C1 segment of cervical spinal cord (tissue), 14 donors: ENCODE measurements at regions not wholly inside any gene's neighbourhood (a gene's known extent, or its start where the extent isn't known, plus 50 kb on each side); places are given as distances from the start of the nearest gene placed in this dataset.
A peak's percentile ranks its signal among the peaks of the same experiment; 100 is the strongest.
"Not testable (repeated sequence)": the region's sequence is repeated elsewhere in the genome, so short reads cannot be mapped to it uniquely, and the experiment has no call there.

Experiments used
- DNase-seq, 14 donors: peaks; one replicate each; lab custom pipeline; 2025; lab: John Stamatoyannopoulos, UW

DNA sequence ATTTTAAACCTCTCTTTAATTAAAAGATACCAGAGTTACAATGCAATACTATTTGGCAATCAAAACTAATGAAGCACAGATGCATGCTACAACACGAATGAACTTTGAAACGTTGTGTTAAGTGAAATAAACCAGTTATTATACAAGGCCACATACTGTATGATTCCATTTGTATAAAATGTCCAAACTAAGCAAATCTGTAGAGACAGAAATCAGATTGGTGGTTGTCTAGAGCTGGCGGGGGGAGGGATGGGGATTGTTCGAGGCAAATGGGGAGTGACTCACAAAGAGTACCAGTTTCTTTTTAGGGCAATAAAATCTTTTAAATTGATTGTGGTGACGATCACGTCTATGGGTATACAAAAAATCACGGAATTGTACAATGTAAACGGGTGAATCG is 677.0 kb downstream of the NTRK3 start:
- no peak for DNase-seq

DNA sequence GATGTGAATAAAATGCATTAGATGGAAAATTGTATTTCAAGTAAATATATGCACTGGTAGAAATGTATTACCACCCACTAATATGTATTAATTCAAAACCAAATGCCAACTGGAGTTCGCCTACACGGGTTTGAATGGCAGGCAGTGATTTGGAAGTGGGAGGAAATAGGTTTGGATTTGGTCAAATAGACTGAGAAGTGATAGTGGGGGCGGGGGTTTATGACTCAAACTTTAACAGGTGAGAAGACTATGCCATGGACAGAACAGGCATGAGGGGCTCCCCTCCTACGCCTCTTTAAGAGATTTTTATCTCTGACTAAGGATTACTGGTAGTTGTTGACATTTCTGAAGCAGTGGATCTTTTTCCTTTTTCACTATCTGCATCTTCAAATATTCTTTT is 677.8 kb downstream of the NTRK3 start:
- no peak for DNase-seq

DNA sequence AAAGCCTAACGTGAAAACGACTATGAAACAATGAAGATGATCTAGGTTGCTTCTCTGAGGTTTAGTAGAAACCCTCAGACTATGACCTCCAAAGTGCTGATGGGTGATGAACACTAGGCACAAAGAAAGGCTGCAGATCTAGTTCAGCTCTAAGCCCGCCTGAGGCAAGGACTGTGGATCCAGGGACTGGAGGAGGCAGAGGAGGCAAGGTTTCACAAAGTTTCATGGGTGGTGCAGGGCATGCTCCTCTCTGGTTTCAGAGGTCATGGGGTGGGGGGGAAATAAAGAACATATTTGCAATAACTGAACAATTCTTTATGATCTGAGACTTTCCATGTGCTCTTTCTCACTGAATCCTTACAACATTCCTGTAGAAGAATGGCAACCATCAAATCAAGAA is 679.2 kb downstream of the NTRK3 start:
- DNase-seq, result no peak

DNA sequence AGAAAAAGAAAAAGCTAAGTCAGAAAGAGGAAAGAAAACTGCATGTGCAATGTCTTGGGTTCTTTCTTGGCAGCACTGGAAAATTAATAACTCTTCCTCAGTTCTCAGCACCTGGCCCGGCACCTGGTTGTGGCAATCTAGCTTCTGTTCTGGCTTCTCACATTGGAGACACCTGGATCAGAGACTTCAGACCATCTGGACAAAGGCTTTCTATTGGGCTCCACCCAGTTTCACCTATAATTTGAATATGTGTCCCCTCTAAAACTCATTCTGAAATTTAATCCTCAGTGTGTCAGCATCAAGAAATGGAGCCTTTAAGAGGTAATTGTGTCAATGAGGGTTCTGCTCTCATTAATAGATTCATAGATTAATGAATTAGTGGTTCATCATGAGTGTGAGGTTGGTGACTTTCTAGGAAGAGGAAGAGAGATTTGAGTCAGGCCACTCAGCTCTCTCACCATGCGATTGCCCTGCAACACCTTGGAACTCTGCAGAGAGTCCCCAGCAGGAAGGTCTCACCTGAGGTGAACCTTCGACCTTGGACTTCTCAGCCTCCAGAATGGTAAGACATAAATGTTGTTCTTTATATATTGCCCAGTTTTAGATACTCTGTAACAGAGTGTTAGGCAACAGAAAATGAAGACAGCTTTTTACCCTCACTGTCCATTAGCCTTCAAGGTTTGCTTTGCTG is 679.9 kb downstream of the NTRK3 start:
- DNase-seq, result no peak

DNA sequence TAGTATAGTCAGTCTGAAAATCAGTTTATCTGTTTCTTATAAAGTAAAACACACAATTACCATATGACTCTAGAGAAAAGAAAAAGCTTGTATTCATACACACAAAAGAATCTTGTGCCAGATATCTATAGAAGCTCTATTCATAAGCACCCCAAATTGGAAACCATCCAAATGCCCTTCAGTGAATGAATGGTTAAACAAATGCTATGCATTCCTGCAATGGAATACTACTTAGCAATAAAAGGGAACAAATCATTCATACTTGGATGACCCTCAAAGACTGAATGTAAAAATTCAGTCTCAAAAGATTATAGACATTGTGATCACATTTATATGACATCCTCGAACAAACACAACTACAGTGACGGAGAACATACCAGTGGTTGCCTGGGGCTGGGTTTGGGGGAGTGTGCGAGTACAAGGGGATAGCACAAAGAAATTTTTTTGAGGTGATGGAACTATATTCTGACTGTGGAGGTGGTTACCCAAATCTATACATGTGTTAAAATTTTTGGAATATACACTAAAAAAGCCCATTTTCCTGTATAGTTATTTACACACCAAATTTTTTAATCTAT is 680.6 kb downstream of the NTRK3 start:
- DNase-seq, result no peak

DNA sequence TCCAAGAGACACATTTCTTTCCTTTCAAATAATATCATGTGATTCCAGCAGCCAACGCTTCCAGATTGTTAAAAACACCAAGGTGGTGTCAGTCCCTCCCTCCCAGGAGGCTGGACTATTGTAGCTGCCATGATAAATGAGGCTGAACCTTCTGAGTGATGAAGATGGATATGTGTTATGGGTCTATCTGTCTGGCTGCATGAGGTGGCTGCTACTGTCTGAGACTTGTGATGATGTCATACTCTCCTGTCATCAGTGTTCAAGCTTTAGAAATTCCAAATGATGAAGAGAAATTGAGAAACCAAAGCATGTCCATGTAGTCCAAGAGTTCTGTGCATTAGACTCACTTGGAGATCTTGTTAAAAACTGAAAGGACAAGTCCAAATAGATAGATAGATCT is 683.0 kb downstream of the NTRK3 start:
- no peak for DNase-seq

DNA sequence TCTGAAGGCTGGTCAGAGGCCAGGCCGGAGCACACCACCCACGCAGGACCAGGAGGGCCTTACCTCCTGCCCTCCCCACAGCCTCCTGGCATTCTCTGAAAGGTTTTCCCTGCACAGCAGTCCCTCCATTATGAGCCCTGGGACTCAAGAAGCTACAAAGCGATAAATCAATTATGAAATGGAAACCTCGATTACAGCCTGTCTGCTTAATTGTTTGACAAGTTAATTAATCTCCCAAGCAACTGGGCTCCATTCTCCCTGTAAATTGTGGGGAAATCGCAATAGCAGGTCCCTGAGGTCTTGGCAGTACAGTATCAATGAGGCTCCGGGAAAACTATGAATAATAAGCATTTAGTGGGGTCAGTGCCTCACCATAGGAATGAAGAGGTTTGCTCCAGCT is 683.5 kb downstream of the NTRK3 start:
- DNase-seq, result no peak

DNA sequence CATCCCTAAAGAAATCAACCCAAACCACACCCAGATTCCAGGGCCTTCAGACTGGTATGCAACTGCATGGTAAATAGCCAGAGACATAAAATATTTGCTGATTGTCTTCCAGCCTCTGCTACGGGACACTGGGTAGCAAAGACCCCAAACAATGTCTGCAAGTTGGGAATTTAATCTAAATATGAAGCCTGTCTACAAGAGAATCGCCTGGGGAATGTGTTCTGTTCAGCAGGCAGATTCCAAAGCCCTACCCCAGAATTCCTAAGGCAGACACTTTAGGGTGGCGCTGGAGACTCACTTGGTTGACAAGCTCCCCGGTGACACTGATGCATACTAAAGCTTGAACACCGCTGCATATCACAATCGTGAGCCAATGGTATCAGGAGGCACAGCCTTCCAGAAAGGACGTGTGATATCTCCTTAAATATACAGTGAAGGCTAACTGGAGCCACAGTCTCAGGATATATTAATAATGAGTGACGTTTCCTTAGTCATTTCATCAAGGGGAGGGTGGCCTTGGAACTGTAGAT is 684.1 kb downstream of the NTRK3 start:
- no peak for DNase-seq

DNA sequence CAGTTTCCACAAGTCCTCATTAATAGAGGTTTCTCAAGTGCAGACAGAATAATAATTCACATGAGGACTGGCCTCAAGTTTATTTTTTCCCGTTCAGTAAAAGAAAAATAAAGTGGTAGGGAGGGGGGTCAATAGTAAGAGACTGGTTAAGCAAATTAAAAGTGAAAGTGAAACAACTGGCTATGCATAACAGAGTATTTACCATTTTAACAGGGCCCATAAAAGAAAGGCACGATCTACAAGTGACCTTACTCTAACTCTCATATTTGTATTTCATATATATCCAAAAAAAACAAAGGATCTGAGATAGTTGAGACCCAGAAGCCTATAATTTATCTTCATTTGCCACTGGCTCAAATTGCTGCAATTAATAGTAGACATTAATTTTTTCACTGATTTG is 686.3 kb downstream of the NTRK3 start:
- DNase-seq, result no peak

DNA sequence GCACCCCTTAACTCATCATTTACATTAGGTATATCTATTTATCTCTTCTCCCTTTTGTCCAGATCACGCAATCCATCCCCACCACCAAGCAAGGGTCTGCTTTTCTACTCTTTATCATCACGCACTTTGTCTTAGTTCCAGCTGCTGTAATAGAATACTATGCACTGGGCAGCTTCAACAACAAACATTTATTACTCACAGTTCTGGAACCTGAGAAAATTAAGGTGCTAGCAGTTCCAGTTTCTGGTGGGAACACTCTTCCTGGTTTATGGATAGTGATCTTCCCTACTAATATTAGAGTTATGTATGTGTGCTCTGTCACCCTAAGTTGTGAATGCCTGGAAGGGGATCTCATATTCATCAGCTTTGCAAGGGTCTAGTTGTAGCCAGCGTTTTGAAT is 687.0 kb downstream of the NTRK3 start:
- no peak for DNase-seq

DNA sequence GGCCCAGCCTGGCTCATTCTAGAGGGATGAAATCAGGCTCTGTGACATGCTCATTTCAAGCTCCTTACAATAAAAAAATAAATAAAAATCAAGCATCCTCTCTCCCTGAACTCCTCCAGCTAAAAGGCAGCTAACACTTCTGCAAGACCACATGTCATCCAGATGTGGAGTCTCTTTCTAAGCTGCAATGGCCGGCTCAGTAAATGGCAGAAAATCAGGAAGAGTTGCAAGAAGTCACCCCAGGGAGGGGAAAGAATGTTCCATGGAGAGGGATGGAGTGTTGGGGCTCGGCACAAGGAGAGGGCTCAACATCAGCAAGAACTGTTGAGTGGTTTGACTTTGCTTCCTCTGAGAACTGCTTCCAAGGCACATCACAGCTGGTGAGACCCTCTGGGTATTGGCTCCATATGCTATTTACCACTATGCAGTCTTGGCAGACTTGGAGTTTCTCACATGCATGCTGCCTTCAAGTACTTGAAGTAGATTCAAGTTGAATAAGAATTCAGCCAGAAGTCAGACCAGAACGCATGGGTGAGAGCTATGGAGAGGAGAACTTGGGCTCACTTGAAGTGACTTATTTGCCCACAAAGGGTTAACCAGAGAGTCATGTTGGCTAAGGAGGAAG is 689.0 kb downstream of the NTRK3 start:
- no peak for DNase-seq

DNA sequence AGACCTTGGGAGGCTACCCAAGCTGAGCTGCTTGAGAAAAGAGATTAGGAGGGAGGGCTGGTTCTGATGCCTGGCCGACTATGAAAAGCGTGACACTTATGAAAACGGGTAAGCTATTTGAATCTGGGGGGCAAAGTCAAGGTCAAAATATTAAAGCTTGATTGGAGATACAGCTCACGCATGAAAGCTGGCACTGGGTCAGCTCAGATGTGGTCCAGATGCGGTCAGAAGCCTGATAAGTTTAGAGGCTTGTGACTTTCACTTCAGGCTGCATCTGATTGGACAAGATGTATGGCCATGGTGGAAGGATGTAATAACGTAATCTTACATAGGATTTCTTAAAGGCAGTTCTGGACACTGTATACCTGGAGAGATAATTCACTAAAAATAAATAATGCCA is 690.3 kb downstream of the NTRK3 start:
- DNase-seq, result no peak

DNA sequence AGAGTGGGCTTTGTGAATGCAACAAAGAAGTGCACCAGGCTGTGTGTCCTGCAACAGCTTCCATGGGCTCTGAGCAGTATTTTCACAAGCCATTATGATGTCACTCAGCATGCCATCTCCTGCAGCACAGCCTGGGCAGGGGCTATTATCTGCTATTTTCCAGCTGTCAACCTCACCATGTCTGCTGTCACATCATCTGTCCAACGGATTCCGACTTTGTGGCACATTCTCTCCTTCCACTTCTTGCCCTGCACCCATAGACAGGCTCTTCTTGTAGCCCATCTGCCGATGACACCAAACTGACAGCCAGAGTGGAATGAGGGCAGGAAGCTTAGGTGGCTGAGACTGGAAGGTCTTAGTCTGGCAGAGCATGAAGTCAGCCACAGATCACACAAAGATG is 691.9 kb downstream of the NTRK3 start:
- no peak for DNase-seq

DNA sequence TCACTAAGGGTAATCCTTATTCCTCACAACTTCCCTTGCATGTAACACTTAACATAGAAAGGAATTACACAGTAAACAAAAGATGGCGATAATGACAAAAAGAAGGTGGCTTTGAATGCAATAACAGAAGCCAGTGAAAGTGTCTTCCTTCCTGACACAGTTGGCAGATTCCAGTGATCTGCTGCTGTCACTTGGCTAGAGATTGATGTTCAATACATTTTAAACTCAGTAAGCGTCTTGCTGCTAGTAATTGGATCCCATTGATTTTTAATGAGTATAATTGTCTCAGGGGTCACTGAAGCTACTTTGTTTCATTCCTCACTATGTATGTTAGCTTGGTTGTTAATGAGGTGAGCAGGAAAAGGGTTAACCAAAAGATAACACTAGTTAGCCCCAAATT is 692.7 kb downstream of the NTRK3 start:
- no peak for DNase-seq

DNA sequence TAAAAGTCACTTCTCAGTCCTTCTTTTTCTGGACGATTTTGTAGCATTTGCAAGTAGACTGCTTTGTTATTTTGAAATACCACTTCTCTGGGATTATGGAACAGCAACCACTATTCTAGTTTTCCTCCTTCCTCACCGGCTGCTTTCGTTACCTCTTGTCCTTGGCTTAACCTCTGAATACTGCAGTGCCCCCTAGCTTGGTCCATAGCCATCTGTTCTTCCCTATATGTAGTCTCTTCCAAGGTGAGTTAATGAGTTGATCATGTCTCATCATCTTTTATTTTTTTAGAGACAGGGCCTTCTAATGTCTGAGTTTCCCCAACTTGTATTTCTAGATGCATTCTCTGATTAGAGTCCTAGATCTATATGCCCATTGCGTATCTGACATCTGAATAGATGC is 694.3 kb downstream of the NTRK3 start:
- DNase-seq, result no peak

DNA sequence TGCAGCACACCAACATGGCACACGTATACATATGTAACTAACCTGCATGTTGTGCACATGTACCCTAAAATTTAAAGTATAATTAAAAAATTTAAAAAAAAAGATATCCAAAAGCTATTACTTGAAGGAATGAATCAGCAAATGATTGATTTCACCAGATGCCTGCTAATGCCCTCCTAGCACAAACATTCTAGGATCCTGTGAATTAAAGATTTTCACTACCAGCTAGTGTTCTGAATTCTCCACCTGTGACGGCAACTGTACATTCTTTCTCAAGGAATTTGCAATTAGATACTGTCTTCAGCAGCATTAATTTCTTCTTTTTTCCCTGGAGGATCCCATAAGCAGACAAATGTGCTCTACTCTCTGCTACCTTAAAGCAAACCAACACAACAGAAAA is 694.9 kb downstream of the NTRK3 start:
- no peak for DNase-seq

DNA sequence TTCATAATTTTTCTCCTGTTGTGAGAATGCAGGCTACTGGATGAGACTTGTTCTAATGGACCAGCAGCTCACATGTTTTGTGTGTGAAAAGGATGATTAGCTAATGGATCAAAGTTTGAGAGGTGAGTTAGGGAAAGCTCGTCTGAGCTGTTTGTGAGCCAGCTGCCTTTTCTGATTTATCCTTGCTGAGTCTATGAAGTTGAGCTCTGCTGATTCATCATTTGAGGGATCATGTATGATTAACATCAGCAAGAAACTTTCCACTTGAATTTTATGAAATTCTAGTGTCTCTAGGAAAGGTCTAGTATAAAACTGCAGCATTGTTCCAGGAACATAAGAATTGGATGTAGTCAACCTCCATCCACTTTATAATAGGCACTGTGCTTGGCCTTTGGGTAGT is 698.7 kb downstream of the NTRK3 start:
- no peak for DNase-seq

DNA sequence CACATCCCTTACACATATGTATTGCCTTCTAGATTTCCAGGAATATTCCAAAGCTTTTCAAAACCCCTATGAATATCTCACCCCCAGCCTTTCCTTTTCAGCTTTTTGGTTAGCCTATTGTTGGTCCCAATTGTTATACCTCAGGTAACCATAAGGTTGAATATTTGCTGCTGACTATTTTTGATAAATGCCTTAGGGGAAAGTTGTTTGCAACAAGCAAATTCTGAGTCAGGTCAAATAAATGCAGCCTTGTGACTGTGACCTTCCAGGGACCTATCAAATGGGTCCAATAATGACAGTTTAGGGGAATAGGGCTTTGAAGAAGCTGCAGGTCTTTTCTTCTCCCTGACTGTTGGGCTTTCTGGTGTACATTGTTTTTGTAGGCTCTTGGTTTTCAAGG is 699.7 kb downstream of the NTRK3 start:
- no peak for DNase-seq

DNA sequence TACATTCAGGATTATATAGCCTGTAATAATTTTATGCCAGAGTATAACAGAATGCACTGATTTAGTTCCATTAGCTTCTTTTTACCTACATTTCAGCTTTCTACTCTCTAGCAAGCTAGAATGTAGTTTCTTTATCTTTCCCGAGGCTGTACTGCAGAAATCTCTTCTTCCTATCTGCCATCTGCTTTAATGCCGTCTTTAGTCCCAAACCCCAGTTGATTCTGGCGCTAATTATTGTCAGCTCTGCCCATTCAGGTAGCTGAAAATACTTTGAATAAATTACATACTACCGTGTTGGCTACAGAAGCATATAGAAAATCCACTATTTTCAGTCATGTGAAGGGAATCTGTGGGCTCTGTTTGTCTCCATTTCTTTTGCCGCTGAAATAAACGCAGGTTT is 706.7 kb downstream of the NTRK3 start:
- DNase-seq, result no peak

DNA sequence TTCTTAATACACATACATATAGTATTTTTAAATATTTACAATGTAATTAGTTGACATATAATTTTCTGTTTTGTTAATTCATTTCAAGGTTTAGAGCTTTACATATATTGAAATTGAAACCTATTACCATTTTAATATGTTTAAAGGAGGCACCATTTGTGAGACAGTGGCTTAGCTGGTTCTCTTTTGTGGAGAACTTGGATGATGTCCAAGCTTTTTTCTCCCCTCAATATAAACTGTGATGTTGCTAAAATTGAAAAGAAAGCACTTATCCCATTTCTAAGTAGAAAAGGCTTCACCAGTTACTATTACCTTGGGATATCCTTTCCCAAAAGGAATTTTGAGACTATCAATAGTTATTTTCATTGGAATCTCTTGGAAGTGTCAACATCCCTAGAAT is 707.2 kb downstream of the NTRK3 start:
- DNase-seq, result no peak

DNA sequence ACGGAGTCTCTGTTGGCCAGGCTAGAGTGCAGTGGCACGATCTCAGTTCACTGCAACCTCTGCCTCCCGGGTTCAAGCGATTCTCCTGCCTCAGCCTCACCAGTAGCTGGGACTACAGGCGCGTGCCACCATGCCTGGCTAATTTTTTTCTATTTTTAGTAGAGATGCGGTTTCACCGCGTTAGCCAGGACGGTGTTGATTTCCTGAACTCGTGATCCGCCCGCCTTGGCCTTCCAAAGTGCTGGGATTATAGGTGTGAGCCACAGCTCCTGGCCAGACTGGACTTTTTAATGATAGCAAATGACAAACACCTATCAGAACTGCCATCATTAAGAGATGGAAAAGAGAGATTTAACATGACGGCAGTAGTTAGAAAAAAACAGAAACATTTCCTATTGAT is 707.9 kb downstream of the NTRK3 start:
- not testable (repeated sequence) for DNase-seq

DNA sequence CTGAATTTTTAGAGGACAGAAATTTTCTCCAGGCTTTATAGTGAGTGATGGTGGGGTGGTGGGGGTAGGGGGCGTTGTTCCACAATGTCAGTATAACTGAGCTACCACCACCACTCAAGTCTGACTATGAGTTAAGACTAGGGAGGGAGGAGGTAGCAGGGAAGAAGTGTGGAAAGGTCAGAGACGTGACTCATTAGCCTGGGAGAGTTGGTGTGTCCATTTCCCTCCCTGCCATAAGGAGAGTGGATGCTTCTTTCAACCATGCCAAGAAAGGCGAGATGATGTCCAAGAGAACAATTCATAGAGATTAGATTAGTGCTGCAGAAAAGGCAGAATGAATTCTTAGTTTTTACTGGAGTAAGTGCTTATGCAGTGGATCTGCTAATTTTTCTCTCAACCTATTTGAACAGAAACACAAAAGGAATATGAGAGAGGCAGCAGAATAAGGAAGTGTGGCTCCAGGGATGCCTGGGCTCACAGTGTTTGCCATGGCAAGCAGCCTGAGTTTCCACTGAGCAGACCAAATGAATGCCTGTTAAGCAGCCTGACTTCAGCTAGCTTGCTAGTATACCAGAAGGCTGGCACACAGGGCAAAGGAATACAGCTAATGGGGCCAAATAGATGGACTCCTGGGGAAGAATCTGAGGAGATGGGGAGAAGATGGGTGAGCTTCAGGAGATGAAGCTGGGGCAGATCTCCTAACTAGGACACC is 708.9 kb downstream of the NTRK3 start:
- DNase-seq, result peak in 3 of 14 donors; percentile 0 to 17 (median 16)
